IMR-90 (cell line): ENCODE measurements at regions not wholly inside any gene's neighbourhood (a gene's known extent, or its start where the extent isn't known, plus 50 kb on each side); places are given as distances from the start of the nearest gene placed in this dataset.

Experiments
- ATAC-seq: fragments of 200-7000 bp; cut with Tn5 transposase; 2 replicates; pipeline ENCODE4 v1.9.1; 2020; ENCODE audit warnings: low read depth, mild to moderate bottlenecking, moderate library complexity
- BruUV-seq: library from RNA; stranded (reverse); fragments of 400-500 nt; replicated peaks from 2 replicates; lab custom pipeline; 2021; lab: Mats Ljungman, UMichigan
- CTCF ChIA-PET: fragments of 300-600 bp; formaldehyde crosslinking; extraction: SDS; loops from one replicate; lab custom pipeline; 2021; ENCODE audit warnings: antibody characterized with exemption; lab: Yijun Ruan, JAX
- POLR2A ChIA-PET: fragments of 300-600 bp; sonication (Branson Sonifier 250); formaldehyde crosslinking; loops from one replicate; lab custom pipeline; 2022; ENCODE audit warnings: antibody characterized with exemption; ENCODE audit not compliant: unreplicated experiment; lab: Charles Lee
- DNase-seq: peaks from one replicate; pipeline ENCODE4 v3.0.0; 2013
- H2AFZ ChIP-seq: replicated peaks from 2 replicates; pipeline ENCODE3; 2013; ENCODE audit warnings: low read length, mild to moderate bottlenecking; ENCODE audit not compliant: poor library complexity
- H2AK5ac ChIP-seq: 2 replicates; pipeline ENCODE4 v1.6.1; 2013; ENCODE audit warnings: low read depth, low read length, inconsistent platforms
- H2AK9ac ChIP-seq: replicated peaks from 2 replicates; pipeline ENCODE3; 2013; ENCODE audit warnings: mild to moderate bottlenecking, low read depth, low read length, moderate library complexity; ENCODE audit not compliant: poor library complexity
- H2BK120ac ChIP-seq: 2 replicates; pipeline ENCODE4 v1.6.1; 2013; ENCODE audit warnings: low read depth, low read length, inconsistent platforms
- H2BK15ac ChIP-seq: 3 replicates; pipeline ENCODE4 v1.6.1; 2013; ENCODE audit warnings: low read depth, low read length, inconsistent platforms
- H2BK20ac ChIP-seq: 2 replicates; pipeline ENCODE4 v1.6.1; 2013; ENCODE audit warnings: low read depth, mild to moderate bottlenecking, inconsistent platforms, low read length, moderate library complexity
- H2BK5ac ChIP-seq: 2 replicates; pipeline ENCODE4 v1.6.1; 2013; ENCODE audit warnings: mild to moderate bottlenecking, low read depth, low read length, inconsistent platforms; ENCODE audit not compliant: poor library complexity, severe bottlenecking
- H3K14ac ChIP-seq: replicated peaks from 2 replicates; pipeline ENCODE4 v1.6.1; 2013; ENCODE audit warnings: low read depth, low read length, inconsistent platforms
- H3K18ac ChIP-seq: 2 replicates; pipeline ENCODE4 v1.6.1; 2013; ENCODE audit warnings: low read depth, low read length, control low read depth
- H3K23ac ChIP-seq: 2 replicates; pipeline ENCODE4 v1.6.1; 2013; ENCODE audit warnings: low read depth, low read length, inconsistent platforms
- H3K27ac ChIP-seq: 2 replicates; pipeline ENCODE4 v1.5.1; 2013; ENCODE audit warnings: mild to moderate bottlenecking, control low read depth, low read length; ENCODE audit not compliant: insufficient read depth
- H3K27me3 ChIP-seq: 2 replicates; pipeline ENCODE4 v1.6.1; 2013; ENCODE audit warnings: low read length; ENCODE audit not compliant: control insufficient read depth, insufficient read depth
- H3K36me3 ChIP-seq: 2 replicates; pipeline ENCODE4 v1.6.1; 2013; ENCODE audit warnings: low read length, mixed read lengths; ENCODE audit not compliant: control insufficient read depth, insufficient read depth
- H3K4ac ChIP-seq: 2 replicates; pipeline ENCODE4 v1.6.1; 2013; ENCODE audit warnings: low read depth, low read length, inconsistent platforms
- H3K4me1 ChIP-seq: 2 replicates; pipeline ENCODE4 v1.6.1; 2013; ENCODE audit warnings: low read length, mixed read lengths; ENCODE audit not compliant: control insufficient read depth, insufficient read depth
- H3K4me2 ChIP-seq: 2 replicates; pipeline ENCODE4 v1.6.1; 2013; ENCODE audit warnings: low read depth, mild to moderate bottlenecking, control low read depth, low read length, moderate library complexity
- H3K4me3 ChIP-seq: 2 replicates; pipeline ENCODE4 v1.5.1; 2013; ENCODE audit warnings: low read depth, mild to moderate bottlenecking, control low read depth, low read length, moderate library complexity; ENCODE audit not compliant: insufficient read depth
- H3K56ac ChIP-seq: 2 replicates; pipeline ENCODE4 v1.6.1; 2013; ENCODE audit warnings: low read length, inconsistent platforms; ENCODE audit not compliant: insufficient read depth; ENCODE audit errors: extremely low read depth
- H3K79me1 ChIP-seq, 2 experiments: 2 replicates each; pipeline ENCODE4 v1.6.1; 2013; ENCODE audit warnings: low read length in 2 of 2, inconsistent platforms in 1 of 2, low read depth in 1 of 2
- H3K9ac ChIP-seq: 2 replicates; pipeline ENCODE4 v1.6.1; 2013; ENCODE audit warnings: low read depth, low read length, control low read depth
- H3K9me1 ChIP-seq: 2 replicates; pipeline ENCODE4 v1.6.1; 2013; ENCODE audit warnings: low read length, inconsistent platforms; ENCODE audit not compliant: insufficient read depth
- H3K9me3 ChIP-seq: 2 replicates; pipeline ENCODE4 v1.6.1; 2013; ENCODE audit warnings: low read length; ENCODE audit not compliant: control insufficient read depth, insufficient read depth
- H4K20me1 ChIP-seq: 2 replicates; pipeline ENCODE4 v1.6.1; 2013; ENCODE audit warnings: low read length, inconsistent platforms; ENCODE audit not compliant: insufficient read depth
- H4K5ac ChIP-seq: 2 replicates; pipeline ENCODE4 v1.6.1; 2013; ENCODE audit warnings: mild to moderate bottlenecking, low read depth, low read length, control low read depth
- H4K8ac ChIP-seq, 2 experiments: 2 replicates each; pipeline ENCODE4 v1.6.1; 2013; ENCODE audit warnings: low read depth in 2 of 2, low read length in 2 of 2, control low read depth in 1 of 2, inconsistent platforms in 1 of 2
- H4K91ac ChIP-seq: 2 replicates; pipeline ENCODE4 v1.6.1; 2013; ENCODE audit warnings: low read depth, low read length, inconsistent platforms; ENCODE audit not compliant: insufficient read depth
- BHLHE40 ChIP-seq: fragments of 150-350 bp; IDR thresholded peaks from 2 replicates; pipeline ENCODE4 v1.6.1; 2016; ENCODE audit warnings: mild to moderate bottlenecking, low read depth, low read length
- CEBPB ChIP-seq: IDR thresholded peaks from 2 replicates; pipeline ENCODE4 v1.6.1; 2012; ENCODE audit warnings: low read depth, low read length, improper control_type of control experiment
- CHD1 ChIP-seq: IDR thresholded peaks from 2 replicates; pipeline ENCODE4 v1.6.1; 2012; ENCODE audit warnings: low read depth, low read length, improper control_type of control experiment
- CTCF ChIP-seq: conservative IDR thresholded peaks from 2 replicates; pipeline ENCODE4 v1.5.1; 2012; ENCODE audit warnings: mild to moderate bottlenecking, low read depth, low read length, improper control_type of control experiment
- FOS ChIP-seq: fragments of 150-350 bp; IDR thresholded peaks from 2 replicates; pipeline ENCODE4 v1.6.1; 2016; ENCODE audit warnings: low read depth, low read length
- MAFK ChIP-seq: IDR thresholded peaks from 2 replicates; pipeline ENCODE4 v1.6.1; 2012; ENCODE audit warnings: low read depth, low read length, improper control_type of control experiment
- MAZ ChIP-seq: IDR thresholded peaks from 2 replicates; pipeline ENCODE4 v1.6.1; 2012; ENCODE audit warnings: low read depth, mild to moderate bottlenecking, low read length, improper control_type of control experiment, moderate library complexity, borderline replicate concordance
- MXI1 ChIP-seq: IDR thresholded peaks from 2 replicates; pipeline ENCODE4 v1.6.1; 2012; ENCODE audit warnings: low read depth, mild to moderate bottlenecking, low read length, moderate library complexity, borderline replicate concordance
- NFE2L2 ChIP-seq: fragments of 150-350 bp; IDR thresholded peaks from 2 replicates; pipeline ENCODE4 v1.6.1; 2016; ENCODE audit warnings: low read depth, mild to moderate bottlenecking, low read length
- POLR2A ChIP-seq: IDR thresholded peaks from 2 replicates; pipeline ENCODE4 v1.6.1; 2012; ENCODE audit warnings: mild to moderate bottlenecking, low read depth, low read length
- RAD21 ChIP-seq: IDR thresholded peaks from 2 replicates; pipeline ENCODE4 v1.6.1; 2012; ENCODE audit warnings: low read length, improper control_type of control experiment
- RCOR1 ChIP-seq: IDR thresholded peaks from 2 replicates; pipeline ENCODE4 v1.6.1; 2012; ENCODE audit warnings: mild to moderate bottlenecking, low read length, improper control_type of control experiment; ENCODE audit not compliant: insufficient replicate concordance
- RFX5 ChIP-seq: IDR thresholded peaks from 2 replicates; pipeline ENCODE4 v1.8.0; 2012; ENCODE audit warnings: low read depth, mild to moderate bottlenecking, low read length, moderate library complexity
- SMC3 ChIP-seq: fragments of 150-350 bp; IDR thresholded peaks from 2 replicates; pipeline ENCODE4 v1.6.1; 2016; ENCODE audit warnings: low read depth, mild to moderate bottlenecking, antibody characterized with exemption, low read length, moderate library complexity
- WGBS, 2 experiments: methylation state at CpG; one replicate each; pipeline versions ENCODE4 v1.1.5 to v1.1.7; 2013; ENCODE audit warnings: missing lambda C conversion rate in 2 of 2; ENCODE audit not compliant: insufficient read length in 1 of 2; ENCODE audit errors: extremely low coverage in 2 of 2; 5-methylcytosine and 5-hydroxymethylcytosine counted together
- dilution Hi-C: fragments of 300-500 bp; cut with HindIII; formaldehyde crosslinking; loops from one replicate; pipeline ENCODE4 v1.14.3; 2018; ENCODE audit warnings: low sequenced_read_pairs; ENCODE audit not compliant: unreplicated experiment
- in situ Hi-C: fragments of 300-500 bp; cut with MboI; formaldehyde crosslinking; loops from 3 replicates; pipeline ENCODE4 v1.14.3; 2019; ENCODE audit warnings: low sequenced_read_pairs, inconsistent platforms, mixed read lengths
- intact Hi-C: fragments of 100-400 bp; cut with micrococcal nuclease; formaldehyde crosslinking; loops from 2 replicates; pipeline ENCODE4 v1.10.0; 2022
- TF ChIP-seq, protein P1 (sequence below): fragments of 150-350 bp; IDR thresholded peaks from 2 replicates; pipeline ENCODE4 v1.6.1; 2016; ENCODE audit warnings: low read depth, mild to moderate bottlenecking, low read length, moderate library complexity, borderline replicate concordance
- TF ChIP-seq, protein P2 (sequence below): fragments of 150-350 bp; IDR thresholded peaks from 2 replicates; pipeline ENCODE4 v1.6.1; 2017; ENCODE audit warnings: mild to moderate bottlenecking, antibody characterized with exemption, low read length, low read depth

DNA sequence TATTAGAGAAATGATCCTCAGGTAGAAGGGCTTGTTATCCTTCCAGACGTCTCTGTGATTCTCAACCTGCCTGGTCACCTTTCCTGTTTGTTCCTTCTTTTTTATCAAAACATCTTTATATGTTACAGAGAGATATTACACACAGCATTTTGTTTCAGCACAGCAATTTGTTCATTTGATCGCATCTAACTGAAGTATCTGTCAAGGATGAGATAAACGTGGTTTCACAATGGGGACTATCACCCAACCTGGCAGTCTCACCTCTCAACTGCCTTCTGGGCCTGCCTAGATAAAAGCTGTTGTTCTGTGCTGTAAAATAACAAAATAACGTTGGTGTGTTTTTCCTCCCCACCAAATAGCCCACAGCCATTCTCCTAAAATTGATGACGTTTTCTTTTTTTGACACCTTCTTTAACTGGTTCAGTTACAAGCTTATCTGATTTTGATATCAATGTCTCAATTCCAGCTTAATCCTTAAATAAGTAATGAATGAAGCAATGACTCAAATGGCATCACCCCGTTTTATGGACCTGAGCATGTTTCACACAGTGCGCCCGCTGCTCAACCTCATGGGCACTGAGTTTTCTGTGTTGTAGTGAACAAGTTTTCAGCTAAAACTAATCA, 367.9 kb upstream of the RUNX1 start:
- Histone ChIP-seq H3K9me3 (peaks cover 3% of the 10 kb centered on the region), H4K20me1 (no peaks in the 10 kb centered on the region), H2BK20ac (no peak overlapping the region), H3K27ac (no peak overlapping the region), H4K91ac (no peak overlapping the region), H3K4me3 (no peak overlapping the region), H3K4me1 (peaks cover 2% of the 10 kb centered on the region; the same call in 1 of the 2 replicates), H3K9me1 (no peaks in the 10 kb centered on the region), H2AK9ac (no peak overlapping the region), H2BK5ac (no peak overlapping the region), H3K18ac (no peak overlapping the region), H4K5ac (no peak overlapping the region), H2AFZ (no peak overlapping the region), H3K27me3 (no peaks in the 10 kb centered on the region), H3K23ac (no peak overlapping the region), H2AK5ac (no peak overlapping the region), H3K14ac (no peak overlapping the region), H4K8ac (no peak overlapping the region), H2BK120ac (no peak overlapping the region), H3K56ac (no peak overlapping the region), H3K36me3 (no peaks in the 10 kb centered on the region), H2BK15ac (no peak overlapping the region), H3K4ac (no peak overlapping the region), H3K4me2 (no peak overlapping the region), H3K79me1 (no peaks in the 10 kb centered on the region), H3K9ac (no peak overlapping the region)
- CTCF ChIA-PET, result interaction anchor here (0.6 kb wide), 1 partner anchor 222 kb away, joined by 3 read pairs; no protein-coding TSS in a partner anchor
- ATAC-seq, result no peak
- TF ChIP-seq, protein P1, sequence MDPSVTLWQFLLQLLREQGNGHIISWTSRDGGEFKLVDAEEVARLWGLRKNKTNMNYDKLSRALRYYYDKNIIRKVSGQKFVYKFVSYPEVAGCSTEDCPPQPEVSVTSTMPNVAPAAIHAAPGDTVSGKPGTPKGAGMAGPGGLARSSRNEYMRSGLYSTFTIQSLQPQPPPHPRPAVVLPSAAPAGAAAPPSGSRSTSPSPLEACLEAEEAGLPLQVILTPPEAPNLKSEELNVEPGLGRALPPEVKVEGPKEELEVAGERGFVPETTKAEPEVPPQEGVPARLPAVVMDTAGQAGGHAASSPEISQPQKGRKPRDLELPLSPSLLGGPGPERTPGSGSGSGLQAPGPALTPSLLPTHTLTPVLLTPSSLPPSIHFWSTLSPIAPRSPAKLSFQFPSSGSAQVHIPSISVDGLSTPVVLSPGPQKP, result no peak
- TF ChIP-seq MAZ, result no peak
- TF ChIP-seq MAFK, result no peak
- TF ChIP-seq BHLHE40, result no peak
- no peak for TF ChIP-seq RCOR1
- TF ChIP-seq, protein P2, sequence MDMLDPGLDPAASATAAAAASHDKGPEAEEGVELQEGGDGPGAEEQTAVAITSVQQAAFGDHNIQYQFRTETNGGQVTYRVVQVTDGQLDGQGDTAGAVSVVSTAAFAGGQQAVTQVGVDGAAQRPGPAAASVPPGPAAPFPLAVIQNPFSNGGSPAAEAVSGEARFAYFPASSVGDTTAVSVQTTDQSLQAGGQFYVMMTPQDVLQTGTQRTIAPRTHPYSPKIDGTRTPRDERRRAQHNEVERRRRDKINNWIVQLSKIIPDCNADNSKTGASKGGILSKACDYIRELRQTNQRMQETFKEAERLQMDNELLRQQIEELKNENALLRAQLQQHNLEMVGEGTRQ, result no peak
- TF ChIP-seq CTCF, result no peak
- no peak for TF ChIP-seq MXI1
- TF ChIP-seq CHD1, result no peak
- no peak for TF ChIP-seq CEBPB
- TF ChIP-seq NFE2L2, result no peak
- no peak for TF ChIP-seq RAD21
- no peak for TF ChIP-seq FOS
- no peak for TF ChIP-seq POLR2A
- TF ChIP-seq RFX5, result no peak
- no peak for TF ChIP-seq SMC3
- no peak for DNase-seq
- no TSS peak for BruUV-seq
- dilution Hi-C loops, result no loop called here
- POLR2A ChIA-PET, result no interaction called here
- in situ Hi-C loops, result loop anchor here (25.0 kb wide), 1 partner anchor 680 kb away; no protein-coding TSS in a partner anchor
- intact Hi-C loops, result loop anchor here (10.0 kb wide), 1 partner anchor 198 kb away; no protein-coding TSS in a partner anchor
- no CpG with 5 or more reads among the region's 8 CpGs for WGBS, 2 experiments
